ENCODE measurements at regions not wholly inside any gene's neighbourhood (a gene's known extent, or its start where the extent isn't known, plus 50 kb on each side); places are given as distances from the start of the nearest gene placed in this dataset.

DNA sequence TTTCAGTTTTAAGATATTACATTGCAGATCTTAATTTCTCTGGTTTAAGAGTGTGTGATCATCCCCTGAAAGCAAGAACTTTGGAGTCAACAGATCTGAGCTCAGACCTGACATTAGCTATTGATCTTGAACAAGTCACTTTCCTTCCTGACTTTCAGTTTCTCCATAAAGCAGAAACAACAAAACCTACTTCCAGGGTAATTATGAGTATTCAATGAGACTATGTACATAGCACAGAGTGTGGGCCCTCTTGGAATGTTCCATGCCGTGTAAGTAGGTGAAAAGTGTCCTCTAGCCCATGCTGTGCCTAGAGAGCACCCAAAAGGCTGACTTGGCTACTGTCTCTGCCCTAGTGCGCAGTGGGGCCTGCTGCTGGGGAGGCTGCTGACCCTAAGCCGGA, 188.0 kb upstream of the RPL34 start:
- peaks cover 0 to 6% (median 0%) of the 10 kb centered on the region in 7 donors for H3K9me3 Mint-ChIP-seq

DNA sequence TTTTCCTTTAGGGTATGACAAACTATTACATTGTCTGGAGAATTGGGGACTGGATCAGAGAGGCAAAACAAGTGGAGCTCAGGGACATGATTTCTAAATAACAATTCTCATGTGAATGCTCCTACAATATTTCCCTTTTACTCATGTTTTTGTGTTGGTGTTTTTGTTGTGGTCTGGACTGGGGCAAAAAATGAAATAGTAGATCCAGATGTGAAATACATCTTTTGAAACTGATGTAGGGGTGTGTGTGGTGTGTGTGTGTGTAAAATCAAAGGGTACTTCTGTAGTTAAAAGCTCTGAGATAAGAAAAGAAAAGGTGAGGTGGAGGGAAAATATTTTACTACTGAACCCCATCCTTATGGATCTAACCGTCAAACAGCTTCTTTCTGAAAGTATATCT, 188.4 kb upstream of the RPL34 start:
- Histone ChIP-seq H3K9ac (ENCODE audit: insufficient read depth, low read length, poor library complexity, severe bottlenecking) (no peak overlapping the region), H3K27ac (ENCODE audit: low read depth in 1 of 2, low read length in 2 of 2) (no peak overlapping the region), H3K4me3 (replicated peaks in 1 of 3; ENCODE audit: low read depth in 2 of 3, low read length in 3 of 3) (no peak overlapping the region), H2AFZ (ENCODE audit: insufficient read depth, low read depth, low read length, poor library complexity, severe bottlenecking) (no peak overlapping the region), H3K9me3 (replicated peaks in 1 of 2; ENCODE audit: control insufficient read depth in 1 of 2, insufficient read depth in 1 of 2, low read length in 2 of 2) (no peaks in the 10 kb centered on the region), H4K20me1 (ENCODE audit: insufficient read depth, low read length) (no peaks in the 10 kb centered on the region), H3K4me1 (ENCODE audit: control insufficient read depth in 1 of 2, insufficient read depth in 2 of 2, low read length in 2 of 2) (no peaks in the 10 kb centered on the region), H3K36me3 (replicated peaks in 1 of 2; ENCODE audit: control insufficient read depth in 1 of 2, insufficient read depth in 2 of 2, low read length in 2 of 2) (no peaks in the 10 kb centered on the region), H3K4me2 (replicated peaks; ENCODE audit: extremely low read depth, low read length, poor library complexity, severe bottlenecking) (no peak overlapping the region), H3K27me3 (ENCODE audit: control insufficient read depth in 2 of 2, insufficient read depth in 2 of 2, low read length in 2 of 2) (no peaks in the 10 kb centered on the region), H3K79me2 (ENCODE audit: insufficient read depth, low read length) (no peaks in the 10 kb centered on the region)
- no CpG with 5 or more reads among the region's 1 CpG for WGBS (ENCODE audit: insufficient coverage)
- TF ChIP-seq, protein P1, sequence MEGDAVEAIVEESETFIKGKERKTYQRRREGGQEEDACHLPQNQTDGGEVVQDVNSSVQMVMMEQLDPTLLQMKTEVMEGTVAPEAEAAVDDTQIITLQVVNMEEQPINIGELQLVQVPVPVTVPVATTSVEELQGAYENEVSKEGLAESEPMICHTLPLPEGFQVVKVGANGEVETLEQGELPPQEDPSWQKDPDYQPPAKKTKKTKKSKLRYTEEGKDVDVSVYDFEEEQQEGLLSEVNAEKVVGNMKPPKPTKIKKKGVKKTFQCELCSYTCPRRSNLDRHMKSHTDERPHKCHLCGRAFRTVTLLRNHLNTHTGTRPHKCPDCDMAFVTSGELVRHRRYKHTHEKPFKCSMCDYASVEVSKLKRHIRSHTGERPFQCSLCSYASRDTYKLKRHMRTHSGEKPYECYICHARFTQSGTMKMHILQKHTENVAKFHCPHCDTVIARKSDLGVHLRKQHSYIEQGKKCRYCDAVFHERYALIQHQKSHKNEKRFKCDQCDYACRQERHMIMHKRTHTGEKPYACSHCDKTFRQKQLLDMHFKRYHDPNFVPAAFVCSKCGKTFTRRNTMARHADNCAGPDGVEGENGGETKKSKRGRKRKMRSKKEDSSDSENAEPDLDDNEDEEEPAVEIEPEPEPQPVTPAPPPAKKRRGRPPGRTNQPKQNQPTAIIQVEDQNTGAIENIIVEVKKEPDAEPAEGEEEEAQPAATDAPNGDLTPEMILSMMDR (IDR thresholded peaks at IDR 0.05), result no peak
- Mint-ChIP-seq H3K36me3 (no peaks in the 10 kb centered on the region), H3K4me1 (no peaks in the 10 kb centered on the region), H3K9me3 (peaks cover 0 to 6% (median 0%) of the 10 kb centered on the region in 7 donors), H3K27ac (no peak overlapping the region), H3K27me3 (ENCODE audit: low read depth in 3 of 3) (peaks cover 0 to 1% (median 0%) of the 10 kb centered on the region in 3 donors), H3K4me3 (no peak overlapping the region)
- intact Hi-C loops (cut with micrococcal nuclease), result no loop called here
- DNase-seq, result no peak

More for the DNA sequence above, 188.0 kb upstream of the RPL34 start:
- Histone ChIP-seq H4K20me1 (ENCODE audit: insufficient read depth, low read length) (no peaks in the 10 kb centered on the region), H3K4me2 (replicated peaks; ENCODE audit: extremely low read depth, low read length, poor library complexity, severe bottlenecking) (no peak overlapping the region), H3K4me1 (ENCODE audit: control insufficient read depth in 1 of 2, insufficient read depth in 2 of 2, low read length in 2 of 2) (no peaks in the 10 kb centered on the region), H2AFZ (ENCODE audit: insufficient read depth, low read depth, low read length, poor library complexity, severe bottlenecking) (no peak overlapping the region), H3K9ac (ENCODE audit: insufficient read depth, low read length, poor library complexity, severe bottlenecking) (no peak overlapping the region), H3K36me3 (replicated peaks in 1 of 2; ENCODE audit: control insufficient read depth in 1 of 2, insufficient read depth in 2 of 2, low read length in 2 of 2) (no peaks in the 10 kb centered on the region), H3K79me2 (ENCODE audit: insufficient read depth, low read length) (no peaks in the 10 kb centered on the region), H3K27ac (ENCODE audit: low read depth in 1 of 2, low read length in 2 of 2) (no peak overlapping the region), H3K27me3 (ENCODE audit: control insufficient read depth in 2 of 2, insufficient read depth in 2 of 2, low read length in 2 of 2) (no peaks in the 10 kb centered on the region), H3K4me3 (replicated peaks in 1 of 3; ENCODE audit: low read depth in 2 of 3, low read length in 3 of 3) (no peak overlapping the region), H3K9me3 (replicated peaks in 1 of 2; ENCODE audit: control insufficient read depth in 1 of 2, insufficient read depth in 1 of 2, low read length in 2 of 2) (no peaks in the 10 kb centered on the region)
- Mint-ChIP-seq H3K36me3 (no peaks in the 10 kb centered on the region), H3K27ac (no peak overlapping the region), H3K4me3 (no peak overlapping the region), H3K27me3 (ENCODE audit: low read depth in 3 of 3) (peaks cover 0 to 1% (median 0%) of the 10 kb centered on the region in 3 donors), H3K4me1 (no peaks in the 10 kb centered on the region)
- TF ChIP-seq, protein P1 (IDR thresholded peaks at IDR 0.05), result no peak
- DNase-seq, result no peak
- WGBS (ENCODE audit: insufficient coverage), result 83% methylated on average over 2 of the region's 3 CpGs
- intact Hi-C loops (cut with micrococcal nuclease), result no loop called here
